ENCODE measurements at regions not wholly inside any gene's neighbourhood (a gene's known extent, or its start where the extent isn't known, plus 50 kb on each side); places are given as distances from the start of the nearest gene placed in this dataset.

GRCh38 chr7:49623943-49624342 is 149.5 kb upstream of the VWC2 start (continued):
- TF ChIP-seq, protein P1, sequence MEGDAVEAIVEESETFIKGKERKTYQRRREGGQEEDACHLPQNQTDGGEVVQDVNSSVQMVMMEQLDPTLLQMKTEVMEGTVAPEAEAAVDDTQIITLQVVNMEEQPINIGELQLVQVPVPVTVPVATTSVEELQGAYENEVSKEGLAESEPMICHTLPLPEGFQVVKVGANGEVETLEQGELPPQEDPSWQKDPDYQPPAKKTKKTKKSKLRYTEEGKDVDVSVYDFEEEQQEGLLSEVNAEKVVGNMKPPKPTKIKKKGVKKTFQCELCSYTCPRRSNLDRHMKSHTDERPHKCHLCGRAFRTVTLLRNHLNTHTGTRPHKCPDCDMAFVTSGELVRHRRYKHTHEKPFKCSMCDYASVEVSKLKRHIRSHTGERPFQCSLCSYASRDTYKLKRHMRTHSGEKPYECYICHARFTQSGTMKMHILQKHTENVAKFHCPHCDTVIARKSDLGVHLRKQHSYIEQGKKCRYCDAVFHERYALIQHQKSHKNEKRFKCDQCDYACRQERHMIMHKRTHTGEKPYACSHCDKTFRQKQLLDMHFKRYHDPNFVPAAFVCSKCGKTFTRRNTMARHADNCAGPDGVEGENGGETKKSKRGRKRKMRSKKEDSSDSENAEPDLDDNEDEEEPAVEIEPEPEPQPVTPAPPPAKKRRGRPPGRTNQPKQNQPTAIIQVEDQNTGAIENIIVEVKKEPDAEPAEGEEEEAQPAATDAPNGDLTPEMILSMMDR (conservative IDR thresholded peaks at IDR 0.05; ENCODE audit: low read depth in 2 of 2): no peak
- no peak for TF ChIP-seq POLR2AphosphoS5 (IDR thresholded peaks at IDR 0.05; ENCODE audit: low read depth)
- TF ChIP-seq REST (IDR thresholded peaks at IDR 0.05; ENCODE audit: unreplicated experiment): no peak
- no peak for TF ChIP-seq CREB1 (CRISPR knock-in tag; IDR thresholded peaks at IDR 0.05; ENCODE audit: low read depth)
- no peak for TF ChIP-seq NANOG (IDR thresholded peaks at IDR 0.05; ENCODE audit: borderline replicate concordance)

DNA sequence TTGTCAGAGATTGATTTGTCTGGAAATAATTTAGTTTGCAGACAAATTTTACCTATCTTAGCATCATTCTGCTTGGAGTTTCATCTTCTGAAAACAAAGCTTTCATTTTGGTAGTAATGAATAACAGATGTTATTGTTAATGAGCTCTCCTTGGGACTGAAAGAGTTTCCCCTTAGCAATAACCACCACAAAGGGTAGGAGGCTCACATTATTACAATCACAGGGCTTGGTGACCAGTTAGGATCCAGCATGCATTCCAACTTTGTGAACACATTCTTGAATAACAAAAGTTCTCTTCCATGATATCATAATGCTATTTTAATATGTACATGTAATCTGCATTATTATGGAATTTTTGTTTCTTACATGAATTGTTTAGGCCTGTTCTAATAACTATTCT is 148.8 kb upstream of the VWC2 start:
- Histone ChIP-seq H3K4me1 (ENCODE audit: insufficient read depth) (no peaks in the 10 kb centered on the region), H3K36me3 (ENCODE audit: insufficient read depth) (no peaks in the 10 kb centered on the region), H3F3A (replicated peaks; ENCODE audit: low read depth) (no peaks in the 10 kb centered on the region), H3K4me2 (no peak overlapping the region), H3K9me2 (ENCODE audit: insufficient read depth) (peaks cover 5% of the 10 kb centered on the region; the same call in 1 of the 2 replicates), H3K79me2 (replicated peaks; ENCODE audit: insufficient read depth) (no peaks in the 10 kb centered on the region), H3K27ac (ENCODE audit: low read depth) (no peak overlapping the region), H3K27me3 (ENCODE audit: insufficient read depth) (no peaks in the 10 kb centered on the region), H4K20me1 (replicated peaks; ENCODE audit: insufficient read depth) (no peaks in the 10 kb centered on the region), H2AFZ (no peak overlapping the region), H3K4me3 (no peak overlapping the region)
- peaks cover 4% of the 10 kb centered on the region; the same call in 1 of the 3 replicates for H3K36me3 Mint-ChIP-seq (ENCODE audit: low read depth)
- peaks cover 3% of the 10 kb centered on the region; the same call in 1 of the 3 replicates for H3K4me1 Mint-ChIP-seq
- H3K9me3 Mint-ChIP-seq: no peaks in the 10 kb centered on the region
- no peak overlapping the region for H3K4me3 Mint-ChIP-seq
- TF ChIP-seq, protein P2, sequence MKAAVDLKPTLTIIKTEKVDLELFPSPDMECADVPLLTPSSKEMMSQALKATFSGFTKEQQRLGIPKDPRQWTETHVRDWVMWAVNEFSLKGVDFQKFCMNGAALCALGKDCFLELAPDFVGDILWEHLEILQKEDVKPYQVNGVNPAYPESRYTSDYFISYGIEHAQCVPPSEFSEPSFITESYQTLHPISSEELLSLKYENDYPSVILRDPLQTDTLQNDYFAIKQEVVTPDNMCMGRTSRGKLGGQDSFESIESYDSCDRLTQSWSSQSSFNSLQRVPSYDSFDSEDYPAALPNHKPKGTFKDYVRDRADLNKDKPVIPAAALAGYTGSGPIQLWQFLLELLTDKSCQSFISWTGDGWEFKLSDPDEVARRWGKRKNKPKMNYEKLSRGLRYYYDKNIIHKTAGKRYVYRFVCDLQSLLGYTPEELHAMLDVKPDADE (IDR thresholded peaks at IDR 0.05): no peak
- TF ChIP-seq NANOG (IDR thresholded peaks at IDR 0.05; ENCODE audit: borderline replicate concordance): no peak
- H3K27me3 Mint-ChIP-seq (ENCODE audit: insufficient read depth, low read depth, poor library complexity): no peaks in the 10 kb centered on the region
- no peak for DNase-seq (ENCODE audit: low spot score)
- no peak overlapping the region for H3K27ac Mint-ChIP-seq
- no peak for ATAC-seq

DNA sequence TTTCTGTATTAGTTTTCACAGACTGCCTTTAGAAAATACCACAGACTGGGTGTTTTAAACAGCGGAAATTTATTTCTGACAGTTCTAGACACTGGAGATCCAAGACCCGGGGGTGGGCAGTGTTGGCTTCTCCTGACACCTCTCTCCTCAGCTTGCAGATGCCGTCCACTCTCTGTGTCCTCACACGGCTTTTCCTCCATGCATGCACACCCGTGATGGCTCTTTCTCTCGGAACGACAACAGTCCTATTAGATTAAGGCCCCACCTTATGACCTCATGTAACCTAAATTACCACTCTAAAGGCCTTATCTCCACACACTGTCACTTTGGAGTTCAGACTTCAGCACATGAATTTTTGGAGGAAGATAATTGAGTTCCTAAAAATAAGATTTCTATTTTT is 142.9 kb upstream of the VWC2 start:
- Mint-ChIP-seq H3K9me3 (no peaks in the 10 kb centered on the region), H3K27me3 (ENCODE audit: insufficient read depth, low read depth, poor library complexity) (no peaks in the 10 kb centered on the region), H3K4me1 (peaks cover 4% of the 10 kb centered on the region; the same call in 2 of the 3 replicates), H3K27ac (no peak overlapping the region), H3K4me3 (no peak overlapping the region), H3K36me3 (ENCODE audit: low read depth) (no peaks in the 10 kb centered on the region)
- Histone ChIP-seq H3K9me2 (ENCODE audit: insufficient read depth) (no peaks in the 10 kb centered on the region), H3K36me3 (ENCODE audit: insufficient read depth) (no peaks in the 10 kb centered on the region), H3K27me3 (ENCODE audit: insufficient read depth) (no peaks in the 10 kb centered on the region), H3K79me2 (replicated peaks; ENCODE audit: insufficient read depth) (no peaks in the 10 kb centered on the region), H3F3A (replicated peaks; ENCODE audit: low read depth) (no peaks in the 10 kb centered on the region), H3K27ac (ENCODE audit: low read depth) (no peak overlapping the region), H4K20me1 (replicated peaks; ENCODE audit: insufficient read depth) (no peaks in the 10 kb centered on the region), H3K4me2 (no peak overlapping the region), H2AFZ (peak overlapping the region; percentile 38; the same call in 1 of the 2 replicates), H3K4me3 (no peak overlapping the region), H3K4me1 (ENCODE audit: insufficient read depth) (no peaks in the 10 kb centered on the region)
- ATAC-seq (no peak), DNase-seq (ENCODE audit: low spot score) (no peak)
- TF ChIP-seq, protein P1 (conservative IDR thresholded peaks at IDR 0.05; ENCODE audit: low read depth in 2 of 2): no peak
- no peak for TF ChIP-seq EZH2 (IDR thresholded peaks at IDR 0.05; ENCODE audit: low read depth, unreplicated experiment)
- TF ChIP-seq REST (IDR thresholded peaks at IDR 0.05; ENCODE audit: unreplicated experiment): no peak
- TF ChIP-seq ZNF114 (CRISPR knock-in tag; IDR thresholded peaks at IDR 0.05): no peak
- no peak for TF ChIP-seq STAT1 (IDR thresholded peaks at IDR 0.05; ENCODE audit: unreplicated experiment)
- TF ChIP-seq CREB1 (CRISPR knock-in tag; IDR thresholded peaks at IDR 0.05; ENCODE audit: low read depth): no peak

Data from GM23338 (cell line).